HepG2 (cell line): ENCODE measurements at regions not wholly inside any gene's neighbourhood (a gene's known extent, or its start where the extent isn't known, plus 50 kb on each side); places are given as distances from the start of the nearest gene placed in this dataset.

Experiments
- HDAC2 ChIP-seq: sonication (generic); formaldehyde crosslinking; IDR thresholded peaks from 2 replicates; pipeline ENCODE4 v1.4.0; 2020; ENCODE audit warnings: missing genetic modification reagents
- POLR2AphosphoS2 ChIP-seq: IDR thresholded peaks from 2 replicates; pipeline ENCODE4 v1.6.1; 2011; ENCODE audit warnings: low read depth, low read length, improper control_type of control experiment
- RAD21 ChIP-seq: fragments of 450-650 bp; formaldehyde crosslinking; IDR thresholded peaks from 2 replicates; pipeline ENCODE4 v1.5.0; 2020; ENCODE audit warnings: mild to moderate bottlenecking
- RBM22 ChIP-seq: fragments of 200-400 bp; formaldehyde crosslinking; optimal IDR thresholded peaks from 2 replicates; pipeline ENCODE3; 2017; ENCODE audit warnings: mild to moderate bottlenecking, low read length, moderate library complexity
- REST ChIP-seq, 2 experiments: IDR thresholded peaks; 2 replicates each; pipeline ENCODE4 v1.6.1; 2011 to 2012; ENCODE audit warnings: low read length in 2 of 2, borderline replicate concordance in 1 of 2, low read depth in 1 of 2, mild to moderate bottlenecking in 1 of 2, moderate library complexity in 1 of 2
- SRF ChIP-seq: IDR thresholded peaks from 2 replicates; pipeline ENCODE4 v1.6.1; 2011; ENCODE audit warnings: mild to moderate bottlenecking, low read depth, low read length, moderate library complexity
- TBL1XR1 ChIP-seq: fragments of 150-350 bp; IDR thresholded peaks from 2 replicates; pipeline ENCODE4 v1.6.1; 2014; ENCODE audit warnings: borderline replicate concordance, low read length; ENCODE audit not compliant: partially characterized antibody
- TCF7L2 ChIP-seq: IDR thresholded peaks from 2 replicates; pipeline ENCODE4 v1.6.1; 2011; ENCODE audit warnings: mild to moderate bottlenecking, low read depth, low read length, moderate library complexity
- ZBTB21 ChIP-seq: sonication (generic); formaldehyde crosslinking; IDR thresholded peaks from 2 replicates; pipeline ENCODE4 v1.4.0; 2020; ENCODE audit warnings: missing genetic modification reagents
- ZFYVE20 ChIP-seq: sonication (generic); formaldehyde crosslinking; IDR thresholded peaks from 2 replicates; pipeline ENCODE4 v1.8.0; 2023; ENCODE audit warnings: low read depth, mild to moderate bottlenecking, moderate library complexity, missing genetic modification reagents, borderline replicate concordance
- ZNF24 ChIP-seq: fragments of 450-650 bp; IDR thresholded peaks from 2 replicates; pipeline ENCODE4 v1.6.1; 2017; ENCODE audit warnings: antibody characterized with exemption, mild to moderate bottlenecking
- ZNF383 ChIP-seq: sonication (generic); formaldehyde crosslinking; IDR thresholded peaks from 2 replicates; pipeline ENCODE4 v1.4.0; 2020; ENCODE audit warnings: missing genetic modification reagents, mild to moderate bottlenecking, borderline replicate concordance
- ZNF567 ChIP-seq: sonication (generic); formaldehyde crosslinking; IDR thresholded peaks from 2 replicates; pipeline ENCODE4 v1.8.1; 2023; ENCODE audit warnings: mild to moderate bottlenecking, missing genetic modification reagents, borderline replicate concordance

DNA sequence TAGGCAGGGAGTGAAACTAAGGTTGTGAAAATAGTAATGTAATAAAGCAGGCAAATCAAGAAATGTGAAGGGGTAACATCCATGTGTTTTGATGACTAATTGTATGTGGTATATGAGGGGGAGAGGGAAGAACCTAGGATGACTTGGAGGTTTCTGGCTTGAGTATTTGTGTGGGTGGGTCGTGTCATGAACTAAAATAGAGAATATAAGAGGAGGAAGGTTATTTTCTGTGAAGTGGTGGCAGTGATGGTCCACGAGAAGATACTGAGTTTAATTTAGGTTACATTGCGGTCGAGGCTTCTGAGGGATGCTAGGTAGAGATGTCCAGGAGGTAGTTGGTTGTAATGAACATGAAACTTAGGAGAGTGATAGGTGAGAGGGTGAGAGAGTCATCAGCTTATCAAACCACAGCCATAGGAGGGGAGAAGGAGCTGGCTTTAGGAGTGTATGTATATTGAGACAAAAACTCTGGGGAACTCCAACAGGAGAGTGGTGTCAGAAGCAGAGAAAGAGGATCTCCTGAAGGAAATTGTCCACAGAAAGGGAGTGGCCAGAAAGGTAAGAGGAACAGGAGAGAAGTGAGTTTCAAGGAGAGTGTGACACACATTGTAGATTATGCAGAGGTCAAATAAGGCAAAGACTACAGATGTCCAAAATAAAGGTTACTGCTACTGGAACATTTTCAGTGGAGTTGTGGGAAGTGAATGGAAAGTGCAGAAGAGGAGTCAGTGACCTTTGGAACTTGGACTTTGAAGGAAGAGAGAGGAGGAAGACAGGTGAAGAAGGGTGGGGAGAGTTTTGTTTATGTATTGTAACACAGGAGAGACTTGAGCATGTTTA is 89.0 kb upstream of the MACF1 start:
- TF ChIP-seq ZNF567 (CRISPR knock-in tag) (no peak), TBL1XR1 (no peak), ZFYVE20 (CRISPR knock-in tag) (no peak), RAD21 (CRISPR knock-in tag) (no peak), RBM22 (no peak), TCF7L2 (no peak), POLR2AphosphoS2 (no peak), REST (IDR thresholded peaks at IDR 0.05; ENCODE audit: borderline replicate concordance in 1 of 2, low read depth in 1 of 2, low read length in 2 of 2) (no peak), ZNF383 (CRISPR knock-in tag) (no peak), ZNF24 (no peak), HDAC2 (no peak), SRF (no peak), ZBTB21 (no peak)
